ENCODE measurements at regions not wholly inside any gene's neighbourhood (a gene's known extent, or its start where the extent isn't known, plus 50 kb on each side); places are given as distances from the start of the nearest gene placed in this dataset.

DNA sequence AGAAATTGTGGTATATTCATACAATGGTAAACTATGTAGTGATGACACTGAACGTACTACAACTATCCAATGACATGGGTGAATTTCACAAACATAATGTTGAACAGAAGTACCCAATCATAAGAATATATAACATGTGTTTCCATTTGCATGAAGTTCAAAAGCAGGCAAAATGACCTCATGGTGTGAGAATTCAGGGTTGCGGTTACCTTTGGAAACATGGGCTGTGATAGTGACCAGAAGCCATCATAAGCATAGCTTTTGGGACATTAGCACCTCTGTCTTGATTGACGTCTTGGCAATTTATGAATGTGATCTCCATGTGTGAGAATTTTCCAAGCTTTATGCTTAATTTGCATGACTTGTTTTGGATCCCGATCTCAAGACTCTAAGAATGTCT lies 500.1 kb upstream of the JAG1 start:
- Histone ChIP-seq H3K4me3 (ENCODE audit: low read length, poor library complexity, severe bottlenecking) (no peak overlapping the region), H3K27me3 (ENCODE audit: insufficient read depth, low read length, poor library complexity, severe bottlenecking) (no peaks in the 10 kb centered on the region), H3K9me2 (replicated peaks; ENCODE audit: low read depth, low read length) (no peaks in the 10 kb centered on the region), H3K36me3 (ENCODE audit: insufficient read depth, low read length) (no peaks in the 10 kb centered on the region), H3F3A (ENCODE audit: low read depth) (no peaks in the 10 kb centered on the region), H3K9ac (ENCODE audit: low read depth, low read length, poor library complexity, severe bottlenecking) (no peak overlapping the region), H3K9me3 (ENCODE audit: insufficient read depth, low read depth, low read length) (no peaks in the 10 kb centered on the region), H4K20me1 (ENCODE audit: insufficient read depth, low read length, poor library complexity, severe bottlenecking) (no peaks in the 10 kb centered on the region), H3K4me1 (ENCODE audit: insufficient read depth, low read length, poor library complexity, severe bottlenecking) (no peaks in the 10 kb centered on the region), H3K4me2 (ENCODE audit: low read depth, low read length, poor library complexity, severe bottlenecking) (no peak overlapping the region), H2AFZ (ENCODE audit: low read length) (no peak overlapping the region), H3K79me2 (ENCODE audit: insufficient read depth, low read length) (no peaks in the 10 kb centered on the region)
- TF ChIP-seq, protein P1, sequence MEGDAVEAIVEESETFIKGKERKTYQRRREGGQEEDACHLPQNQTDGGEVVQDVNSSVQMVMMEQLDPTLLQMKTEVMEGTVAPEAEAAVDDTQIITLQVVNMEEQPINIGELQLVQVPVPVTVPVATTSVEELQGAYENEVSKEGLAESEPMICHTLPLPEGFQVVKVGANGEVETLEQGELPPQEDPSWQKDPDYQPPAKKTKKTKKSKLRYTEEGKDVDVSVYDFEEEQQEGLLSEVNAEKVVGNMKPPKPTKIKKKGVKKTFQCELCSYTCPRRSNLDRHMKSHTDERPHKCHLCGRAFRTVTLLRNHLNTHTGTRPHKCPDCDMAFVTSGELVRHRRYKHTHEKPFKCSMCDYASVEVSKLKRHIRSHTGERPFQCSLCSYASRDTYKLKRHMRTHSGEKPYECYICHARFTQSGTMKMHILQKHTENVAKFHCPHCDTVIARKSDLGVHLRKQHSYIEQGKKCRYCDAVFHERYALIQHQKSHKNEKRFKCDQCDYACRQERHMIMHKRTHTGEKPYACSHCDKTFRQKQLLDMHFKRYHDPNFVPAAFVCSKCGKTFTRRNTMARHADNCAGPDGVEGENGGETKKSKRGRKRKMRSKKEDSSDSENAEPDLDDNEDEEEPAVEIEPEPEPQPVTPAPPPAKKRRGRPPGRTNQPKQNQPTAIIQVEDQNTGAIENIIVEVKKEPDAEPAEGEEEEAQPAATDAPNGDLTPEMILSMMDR (conservative IDR thresholded peaks at IDR 0.05; ENCODE audit: low read length) = no peak
- no peak for TF ChIP-seq EZH2phosphoT487 (IDR thresholded peaks at IDR 0.05; ENCODE audit: borderline replicate concordance)

DNA sequence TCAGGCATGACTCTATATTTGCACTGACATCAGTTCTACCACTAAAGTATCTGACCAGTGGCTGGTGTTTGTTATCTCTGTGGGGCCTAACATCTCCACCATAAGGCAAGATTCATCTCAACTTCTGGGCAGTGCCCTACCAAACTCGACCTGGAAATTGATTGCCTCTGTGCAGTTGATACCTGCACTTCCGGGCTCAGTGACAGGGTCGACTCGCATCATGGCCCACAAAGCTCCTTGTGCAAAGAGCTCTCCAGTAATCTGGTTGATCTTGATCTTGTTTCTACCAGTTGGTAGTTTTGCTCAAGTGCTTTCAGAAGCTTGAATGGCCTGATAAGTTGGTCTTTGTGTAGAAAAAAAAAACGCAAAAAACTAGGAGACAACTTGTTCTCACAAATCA lies 501.1 kb upstream of the JAG1 start:
- Histone ChIP-seq H3K4me2 (ENCODE audit: low read depth, low read length, poor library complexity, severe bottlenecking) (no peak overlapping the region), H3K9me2 (replicated peaks; ENCODE audit: low read depth, low read length) (no peaks in the 10 kb centered on the region), H3K9me3 (ENCODE audit: insufficient read depth, low read depth, low read length) (no peaks in the 10 kb centered on the region), H4K20me1 (ENCODE audit: insufficient read depth, low read length, poor library complexity, severe bottlenecking) (no peaks in the 10 kb centered on the region), H3K27me3 (ENCODE audit: insufficient read depth, low read length, poor library complexity, severe bottlenecking) (no peaks in the 10 kb centered on the region), H3K9ac (ENCODE audit: low read depth, low read length, poor library complexity, severe bottlenecking) (no peak overlapping the region), H2AFZ (ENCODE audit: low read length) (no peak overlapping the region), H3F3A (ENCODE audit: low read depth) (no peaks in the 10 kb centered on the region), H3K36me3 (ENCODE audit: insufficient read depth, low read length) (no peaks in the 10 kb centered on the region), H3K4me3 (ENCODE audit: low read length, poor library complexity, severe bottlenecking) (no peak overlapping the region), H3K79me2 (ENCODE audit: insufficient read depth, low read length) (no peaks in the 10 kb centered on the region), H3K4me1 (ENCODE audit: insufficient read depth, low read length, poor library complexity, severe bottlenecking) (no peaks in the 10 kb centered on the region)
- TF ChIP-seq EZH2phosphoT487 (IDR thresholded peaks at IDR 0.05; ENCODE audit: borderline replicate concordance) = no peak
- TF ChIP-seq, protein P1 (conservative IDR thresholded peaks at IDR 0.05; ENCODE audit: low read length) = no peak

DNA sequence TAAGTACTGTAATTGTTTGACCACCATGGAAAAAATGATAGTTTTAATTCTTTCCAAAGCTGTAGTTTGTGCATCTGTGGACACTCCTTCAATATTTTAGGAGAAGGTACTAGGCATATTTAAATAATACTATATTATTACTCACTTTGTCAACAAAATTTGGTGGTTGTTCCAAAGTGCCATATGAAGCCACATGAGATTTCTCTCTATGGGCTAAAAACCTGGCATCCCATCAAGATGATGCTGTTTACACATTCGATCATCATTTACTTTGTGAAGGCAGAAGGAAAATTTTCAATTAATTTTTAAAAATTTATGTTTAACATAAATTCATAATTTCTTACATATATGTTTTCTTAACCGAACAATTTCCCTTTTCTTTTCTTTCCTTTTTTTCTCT lies 502.6 kb upstream of the JAG1 start:
- Histone ChIP-seq H3K79me2 (ENCODE audit: insufficient read depth, low read length) (no peaks in the 10 kb centered on the region), H3K27me3 (ENCODE audit: insufficient read depth, low read length, poor library complexity, severe bottlenecking) (no peaks in the 10 kb centered on the region), H3K4me3 (ENCODE audit: low read length, poor library complexity, severe bottlenecking) (no peak overlapping the region), H3F3A (ENCODE audit: low read depth) (no peaks in the 10 kb centered on the region), H4K20me1 (ENCODE audit: insufficient read depth, low read length, poor library complexity, severe bottlenecking) (no peaks in the 10 kb centered on the region), H3K9ac (ENCODE audit: low read depth, low read length, poor library complexity, severe bottlenecking) (no peak overlapping the region), H3K9me2 (replicated peaks; ENCODE audit: low read depth, low read length) (no peaks in the 10 kb centered on the region), H3K4me1 (ENCODE audit: insufficient read depth, low read length, poor library complexity, severe bottlenecking) (no peaks in the 10 kb centered on the region), H2AFZ (ENCODE audit: low read length) (no peak overlapping the region), H3K4me2 (ENCODE audit: low read depth, low read length, poor library complexity, severe bottlenecking) (no peak overlapping the region), H3K36me3 (ENCODE audit: insufficient read depth, low read length) (no peaks in the 10 kb centered on the region), H3K9me3 (ENCODE audit: insufficient read depth, low read depth, low read length) (no peaks in the 10 kb centered on the region)
- TF ChIP-seq EZH2phosphoT487 (IDR thresholded peaks at IDR 0.05; ENCODE audit: borderline replicate concordance) = no peak
- TF ChIP-seq, protein P1 (conservative IDR thresholded peaks at IDR 0.05; ENCODE audit: low read length) = no peak
